ENCODE measurements at regions not wholly inside any gene's neighbourhood (a gene's known extent, or its start where the extent isn't known, plus 50 kb on each side); places are given as distances from the start of the nearest gene placed in this dataset.

DNA sequence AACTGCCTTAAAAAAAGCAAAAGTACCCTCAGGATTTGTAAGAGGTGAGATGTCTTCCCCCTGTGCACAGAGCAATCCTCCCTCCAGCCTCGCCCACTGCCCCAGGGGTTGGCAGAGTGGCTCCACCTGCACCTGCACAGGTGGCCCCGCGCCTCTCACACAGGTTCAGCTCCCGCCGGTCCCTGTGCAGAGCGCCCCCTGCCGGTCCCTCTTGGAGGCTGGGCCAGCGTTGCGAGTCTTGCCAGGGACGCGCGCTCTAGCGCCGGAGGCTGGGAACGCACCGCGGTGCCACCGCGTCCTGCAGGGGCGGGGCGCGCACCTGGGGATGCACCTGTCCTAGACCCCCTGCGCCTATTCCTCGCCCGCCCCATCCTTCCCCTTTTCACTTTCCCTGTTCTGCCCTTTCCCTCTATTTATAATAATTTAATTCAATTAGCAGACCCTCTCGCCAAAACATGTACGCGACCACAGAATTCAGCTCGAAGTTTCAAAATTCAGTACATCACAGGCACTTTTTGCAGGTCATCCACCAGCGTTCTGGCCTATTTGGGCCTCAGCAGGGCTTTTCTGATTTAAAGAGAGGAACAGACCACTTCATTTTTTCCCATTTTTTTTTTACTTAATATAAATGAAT is 618.6 kb downstream of the AACS start:
- no peak overlapping the region for H3K4me3 ChIP-seq
- TF ChIP-seq, protein P1, sequence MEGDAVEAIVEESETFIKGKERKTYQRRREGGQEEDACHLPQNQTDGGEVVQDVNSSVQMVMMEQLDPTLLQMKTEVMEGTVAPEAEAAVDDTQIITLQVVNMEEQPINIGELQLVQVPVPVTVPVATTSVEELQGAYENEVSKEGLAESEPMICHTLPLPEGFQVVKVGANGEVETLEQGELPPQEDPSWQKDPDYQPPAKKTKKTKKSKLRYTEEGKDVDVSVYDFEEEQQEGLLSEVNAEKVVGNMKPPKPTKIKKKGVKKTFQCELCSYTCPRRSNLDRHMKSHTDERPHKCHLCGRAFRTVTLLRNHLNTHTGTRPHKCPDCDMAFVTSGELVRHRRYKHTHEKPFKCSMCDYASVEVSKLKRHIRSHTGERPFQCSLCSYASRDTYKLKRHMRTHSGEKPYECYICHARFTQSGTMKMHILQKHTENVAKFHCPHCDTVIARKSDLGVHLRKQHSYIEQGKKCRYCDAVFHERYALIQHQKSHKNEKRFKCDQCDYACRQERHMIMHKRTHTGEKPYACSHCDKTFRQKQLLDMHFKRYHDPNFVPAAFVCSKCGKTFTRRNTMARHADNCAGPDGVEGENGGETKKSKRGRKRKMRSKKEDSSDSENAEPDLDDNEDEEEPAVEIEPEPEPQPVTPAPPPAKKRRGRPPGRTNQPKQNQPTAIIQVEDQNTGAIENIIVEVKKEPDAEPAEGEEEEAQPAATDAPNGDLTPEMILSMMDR (IDR thresholded peaks at IDR 0.05): no peak
- DNase-seq (ENCODE audit: low spot score): no peak
- no peak overlapping the region for H3K27ac ChIP-seq

GRCh38 chr12:125684968-125685790 is 619.9 kb downstream of the AACS start:
- TF ChIP-seq, protein P1 (IDR thresholded peaks at IDR 0.05): no peak
- no peak for DNase-seq (ENCODE audit: low spot score)
- no peak overlapping the region for H3K27ac ChIP-seq
- no peak overlapping the region for H3K4me3 ChIP-seq

DNA sequence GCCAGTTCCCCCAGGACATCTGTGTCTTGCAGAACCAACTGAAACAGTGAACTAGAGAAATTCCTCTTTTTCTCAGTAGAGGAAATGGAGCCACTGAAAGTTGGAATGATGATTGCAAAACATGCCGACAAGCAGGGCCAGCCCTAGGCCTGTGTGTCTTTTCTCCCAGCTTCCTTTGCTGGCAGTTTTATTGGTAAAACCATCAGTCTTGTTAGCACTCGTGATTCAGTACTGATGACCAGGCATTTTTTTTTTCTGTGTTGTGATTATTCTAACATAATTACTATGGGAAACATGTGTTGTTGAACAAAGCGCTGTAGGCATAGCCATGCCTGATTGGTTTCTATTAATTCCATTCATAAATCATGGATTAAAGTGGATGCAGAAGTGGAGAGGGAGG is 620.7 kb downstream of the AACS start:
- DNase-seq (ENCODE audit: low spot score): no peak
- no peak overlapping the region for H3K4me3 ChIP-seq
- TF ChIP-seq, protein P1 (IDR thresholded peaks at IDR 0.05): no peak

GRCh38 chr12:125687403-125687802 is 622.2 kb downstream of the AACS start:
- TF ChIP-seq, protein P1 (IDR thresholded peaks at IDR 0.05): no peak
- Histone ChIP-seq H3K4me3 (no peak overlapping the region), H3K27ac (no peak overlapping the region)
- no peak for DNase-seq (ENCODE audit: low spot score)

More for the DNA sequence above, 620.7 kb downstream of the AACS start:
- no peak overlapping the region for H3K27ac ChIP-seq

DNA sequence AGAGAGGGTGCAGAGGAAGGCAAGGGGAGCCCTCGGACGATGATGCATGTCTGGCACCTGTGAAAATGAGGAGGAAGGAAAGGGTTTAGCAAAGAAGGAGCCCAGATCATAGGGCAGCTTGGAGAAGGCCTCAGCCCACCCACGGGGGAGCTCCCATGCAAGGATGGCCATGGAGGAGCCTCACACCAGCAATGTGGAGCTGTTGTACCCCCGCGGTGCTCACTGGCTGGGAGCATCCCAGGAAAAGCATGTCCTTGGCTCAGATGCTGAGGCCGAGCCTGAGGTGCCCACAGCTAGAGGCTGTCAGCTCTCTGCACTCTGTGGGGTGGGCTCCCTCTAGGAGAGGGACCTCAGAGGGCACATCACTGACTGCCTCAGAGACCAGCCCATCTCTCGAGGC is 622.6 kb downstream of the AACS start:
- Histone ChIP-seq H3K27ac (no peak overlapping the region), H3K4me3 (no peak overlapping the region)
- TF ChIP-seq, protein P1 (IDR thresholded peaks at IDR 0.05): no peak
- no peak for DNase-seq (ENCODE audit: low spot score)

DNA sequence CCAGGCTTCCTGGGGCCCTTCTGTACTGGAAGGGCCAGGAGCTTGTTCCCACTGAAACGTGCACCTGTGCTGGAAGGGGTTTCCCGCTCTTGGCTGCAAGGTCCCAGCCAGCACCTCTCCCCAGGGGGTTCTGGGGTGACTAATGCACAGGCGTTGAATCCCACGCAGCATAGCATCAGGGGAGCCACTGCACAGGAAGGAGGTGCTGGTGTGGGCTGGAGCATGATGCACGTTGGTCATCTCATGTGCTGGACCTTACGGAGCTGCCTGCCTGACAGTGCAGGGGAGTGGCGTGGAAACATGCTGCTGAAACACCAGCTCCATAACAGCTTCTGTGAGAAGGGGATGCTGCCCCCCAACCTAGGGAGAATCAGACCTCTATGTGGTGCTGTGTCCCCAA is 623.0 kb downstream of the AACS start:
- Histone ChIP-seq H3K4me3 (no peak overlapping the region), H3K27ac (no peak overlapping the region)
- TF ChIP-seq, protein P1 (IDR thresholded peaks at IDR 0.05): no peak
- DNase-seq (ENCODE audit: low spot score): no peak

GRCh38 chr12:125688881-125689280 is 623.6 kb downstream of the AACS start:
- DNase-seq (ENCODE audit: low spot score): no peak
- Histone ChIP-seq H3K4me3 (no peak overlapping the region), H3K27ac (no peak overlapping the region)
- TF ChIP-seq, protein P1 (IDR thresholded peaks at IDR 0.05): no peak

Measured in coronary artery (tissue), 2 donors.